Naive B cell (primary cell): ENCODE measurements at regions not wholly inside any gene's neighbourhood (a gene's known extent, or its start where the extent isn't known, plus 50 kb on each side); places are given as distances from the start of the nearest gene placed in this dataset.

ENCODE experiments used
- ATAC-seq, 2 donors: fragments of 150-1000 bp; cut with Tn5 transposase; 2 replicates each; pipeline ENCODE4 v1.10.0; 2021; ENCODE audit warnings: low read depth in 2 of 2, mild to moderate bottlenecking in 2 of 2, moderate library complexity in 2 of 2
- DNase-seq: peaks from one replicate; pipeline ENCODE4 v3.0.0; 2022
- H3K27ac Mint-ChIP-seq, 6 donors: one replicate each; pipeline ENCODE4 v1.8.0; 2020 to 2022; ENCODE audit warnings: mild to moderate bottlenecking in 6 of 6, mixed read lengths in 6 of 6, moderate library complexity in 5 of 6, inconsistent platforms in 2 of 6
- H3K27me3 Mint-ChIP-seq, 3 donors: one replicate each; pipeline ENCODE4 v1.8.0; 2021 to 2022; ENCODE audit warnings: mixed read lengths in 3 of 3, mild to moderate bottlenecking in 1 of 3
- H3K36me3 Mint-ChIP-seq, 2 donors: one replicate each; pipeline ENCODE4 v1.8.0; 2020 to 2022; ENCODE audit warnings: mixed read lengths in 2 of 2, inconsistent platforms in 1 of 2, mild to moderate bottlenecking in 1 of 2
- H3K4me1 Mint-ChIP-seq, 3 donors: one replicate each; pipeline ENCODE4 v1.8.0; 2020 to 2022; ENCODE audit warnings: mixed read lengths in 3 of 3, inconsistent platforms in 1 of 3, mild to moderate bottlenecking in 1 of 3, moderate library complexity in 1 of 3
- H3K4me3 Mint-ChIP-seq, 8 donors: one replicate each; pipeline ENCODE4 v1.8.0; 2020 to 2022; ENCODE audit warnings: mild to moderate bottlenecking in 8 of 8, mixed read lengths in 8 of 8, moderate library complexity in 8 of 8, inconsistent platforms in 2 of 8
- H3K9me3 Mint-ChIP-seq, 7 donors: one replicate each; pipeline ENCODE4 v1.8.0; 2020 to 2022; ENCODE audit warnings: mixed read lengths in 7 of 7, mild to moderate bottlenecking in 5 of 7, inconsistent platforms in 2 of 7, moderate library complexity in 1 of 7

GRCh38 chr1:30514945-30515344 is 208.4 kb downstream of the MATN1 start:
- no peak overlapping the region for H3K27ac Mint-ChIP-seq
- H3K4me1 Mint-ChIP-seq: no peaks in the 10 kb centered on the region
- H3K9me3 Mint-ChIP-seq: peaks cover 0 to 3% (median 0%) of the 10 kb centered on the region in 7 donors
- peaks cover 11 to 26% (median 16%) of the 10 kb centered on the region in 3 donors for H3K27me3 Mint-ChIP-seq
- no peaks in the 10 kb centered on the region for H3K36me3 Mint-ChIP-seq
- H3K4me3 Mint-ChIP-seq: no peak overlapping the region
- DNase-seq (no peak), ATAC-seq (no peak)

GRCh38 chr1:30514137-30514654 is 209.2 kb downstream of the MATN1 start:
- ATAC-seq (no peak), DNase-seq (no peak)
- H3K36me3 Mint-ChIP-seq: peaks cover under 1 to 4% of the 10 kb centered on the region in 2 donors
- peaks cover 0 to 8% (median 0%) of the 10 kb centered on the region in 7 donors for H3K9me3 Mint-ChIP-seq
- no peak overlapping the region for H3K4me3 Mint-ChIP-seq
- no peak overlapping the region for H3K27ac Mint-ChIP-seq
- no peaks in the 10 kb centered on the region for H3K4me1 Mint-ChIP-seq
- H3K27me3 Mint-ChIP-seq: peaks cover 11 to 29% (median 20%) of the 10 kb centered on the region in 3 donors

GRCh38 chr1:30513396-30514136 is 209.8 kb downstream of the MATN1 start:
- Mint-ChIP-seq H3K4me3 (no peak overlapping the region), H3K9me3 (peaks cover 0 to 11% (median 2%) of the 10 kb centered on the region in 7 donors), H3K27ac (no peak overlapping the region), H3K36me3 (peaks cover 3 to 8% of the 10 kb centered on the region in 2 donors), H3K27me3 (peaks cover 14 to 35% (median 26%) of the 10 kb centered on the region in 3 donors), H3K4me1 (no peaks in the 10 kb centered on the region)
- ATAC-seq (no peak), DNase-seq (no peak)

- H3K36me3 Mint-ChIP-seq: peaks cover 3 to 8% of the 10 kb centered on the region in 2 donors
- H3K9me3 Mint-ChIP-seq: peaks cover 0 to 11% (median 2%) of the 10 kb centered on the region in 7 donors
- no peak for ATAC-seq
- no peak overlapping the region for H3K4me3 Mint-ChIP-seq
- DNase-seq: no peak
- no peaks in the 10 kb centered on the region for H3K4me1 Mint-ChIP-seq
- no peak overlapping the region for H3K27ac Mint-ChIP-seq
- H3K27me3 Mint-ChIP-seq: peaks cover 14 to 41% (median 33%) of the 10 kb centered on the region in 3 donors
These were observed 210.5 kb downstream of the MATN1 start for GRCh38 chr1:30512914-30513265.

- H3K4me1 Mint-ChIP-seq: no peaks in the 10 kb centered on the region
- H3K4me3 Mint-ChIP-seq: no peak overlapping the region
- H3K27ac Mint-ChIP-seq: no peak overlapping the region
- peaks cover 3 to 8% of the 10 kb centered on the region in 2 donors for H3K36me3 Mint-ChIP-seq
- ATAC-seq (no peak), DNase-seq (no peak)
- peaks cover 14 to 41% (median 33%) of the 10 kb centered on the region in 3 donors for H3K27me3 Mint-ChIP-seq
- H3K9me3 Mint-ChIP-seq: peaks cover 0 to 11% (median 2%) of the 10 kb centered on the region in 7 donors
These were observed 211.1 kb downstream of the MATN1 start for GRCh38 chr1:30511991-30512913.

- peaks cover 14 to 41% (median 33%) of the 10 kb centered on the region in 3 donors for H3K27me3 Mint-ChIP-seq
These were observed 211.8 kb downstream of the MATN1 start for GRCh38 chr1:30511563-30511962.

GRCh38 chr1:30511106-30511505 is 212.3 kb downstream of the MATN1 start:
- H3K36me3 Mint-ChIP-seq: peaks cover 3 to 8% of the 10 kb centered on the region in 2 donors
- peaks cover 0 to 11% (median 2%) of the 10 kb centered on the region in 7 donors for H3K9me3 Mint-ChIP-seq
- H3K4me3 Mint-ChIP-seq: no peak overlapping the region
- peaks cover 14 to 44% (median 33%) of the 10 kb centered on the region in 3 donors for H3K27me3 Mint-ChIP-seq
- H3K4me1 Mint-ChIP-seq: no peaks in the 10 kb centered on the region
- H3K27ac Mint-ChIP-seq: no peak overlapping the region
- ATAC-seq (no peak), DNase-seq (no peak)

More at GRCh38 chr1:30511563-30511962, 211.8 kb downstream of the MATN1 start:
- peaks cover 3 to 8% of the 10 kb centered on the region in 2 donors for H3K36me3 Mint-ChIP-seq
- H3K9me3 Mint-ChIP-seq: peaks cover 0 to 11% (median 2%) of the 10 kb centered on the region in 7 donors
- ATAC-seq (no peak), DNase-seq (no peak)
- H3K4me1 Mint-ChIP-seq: no peaks in the 10 kb centered on the region
- H3K4me3 Mint-ChIP-seq: no peak overlapping the region
- no peak overlapping the region for H3K27ac Mint-ChIP-seq

- Mint-ChIP-seq H3K27me3 (peaks cover 10 to 41% (median 29%) of the 10 kb centered on the region in 3 donors), H3K4me1 (no peaks in the 10 kb centered on the region), H3K9me3 (peaks cover 0 to 11% (median 2%) of the 10 kb centered on the region in 7 donors), H3K4me3 (no peak overlapping the region), H3K27ac (no peak overlapping the region), H3K36me3 (peaks cover 3 to 8% of the 10 kb centered on the region in 2 donors)
- ATAC-seq (no peak), DNase-seq (no peak)
These were observed 213.7 kb downstream of the MATN1 start for GRCh38 chr1:30509670-30510069.

- Mint-ChIP-seq H3K27ac (no peak overlapping the region), H3K27me3 (peaks cover 11 to 41% (median 33%) of the 10 kb centered on the region in 3 donors)
These were observed 214.8 kb downstream of the MATN1 start for GRCh38 chr1:30508611-30509010.

GRCh38 chr1:30508175-30508448 is 215.3 kb downstream of the MATN1 start:
- Mint-ChIP-seq H3K27me3 (peaks cover 11 to 44% (median 32%) of the 10 kb centered on the region in 3 donors), H3K4me1 (no peaks in the 10 kb centered on the region), H3K4me3 (no peak overlapping the region), H3K9me3 (peaks cover 0 to 13% (median 4%) of the 10 kb centered on the region in 7 donors), H3K27ac (no peak overlapping the region), H3K36me3 (peaks cover 3 to 8% of the 10 kb centered on the region in 2 donors)
- ATAC-seq: no peak
- no peak for DNase-seq

More at GRCh38 chr1:30508611-30509010, 214.8 kb downstream of the MATN1 start:
- H3K4me1 Mint-ChIP-seq: no peaks in the 10 kb centered on the region
- H3K9me3 Mint-ChIP-seq: peaks cover 0 to 11% (median 2%) of the 10 kb centered on the region in 7 donors
- H3K4me3 Mint-ChIP-seq: no peak overlapping the region
- DNase-seq: no peak
- peaks cover 3 to 8% of the 10 kb centered on the region in 2 donors for H3K36me3 Mint-ChIP-seq
- no peak for ATAC-seq

GRCh38 chr1:30507401-30508174 is 215.8 kb downstream of the MATN1 start:
- H3K27me3 Mint-ChIP-seq: peaks cover 8 to 47% (median 32%) of the 10 kb centered on the region in 3 donors
- H3K9me3 Mint-ChIP-seq: peaks cover 0 to 18% (median 6%) of the 10 kb centered on the region in 7 donors
- DNase-seq: no peak
- peaks cover 3 to 8% of the 10 kb centered on the region in 2 donors for H3K36me3 Mint-ChIP-seq
- no peak overlapping the region for H3K27ac Mint-ChIP-seq
- no peak overlapping the region for H3K4me3 Mint-ChIP-seq
- H3K4me1 Mint-ChIP-seq: no peaks in the 10 kb centered on the region
- no peak for ATAC-seq

- peaks cover 2 to 25% (median 9%) of the 10 kb centered on the region in 7 donors for H3K9me3 Mint-ChIP-seq
- H3K4me1 Mint-ChIP-seq: no peaks in the 10 kb centered on the region
- H3K4me3 Mint-ChIP-seq: no peak overlapping the region
- ATAC-seq (no peak), DNase-seq (no peak)
- H3K36me3 Mint-ChIP-seq: peaks cover 3 to 8% of the 10 kb centered on the region in 2 donors
- no peak overlapping the region for H3K27ac Mint-ChIP-seq
- peaks cover 8 to 41% (median 32%) of the 10 kb centered on the region in 3 donors for H3K27me3 Mint-ChIP-seq
These were observed 216.4 kb downstream of the MATN1 start for GRCh38 chr1:30507016-30507312.
